Mucosa of gallbladder (tissue), 1 donor: ENCODE measurements at regions not wholly inside any gene's neighbourhood (a gene's known extent, or its start where the extent isn't known, plus 50 kb on each side); places are given as distances from the start of the nearest gene placed in this dataset.

Source experiments
- DNase-seq: peaks from one replicate; pipeline ENCODE4 v3.0.0-alpha.2; 2020; ENCODE audit warnings: low spot score
- donor health status: DM: no; HTN: no; CAD: no.

- DNase-seq = no peak
Measured at GRCh38 chr2:239715606-239716005, 309.5 kb downstream of the NDUFA10 start.

GRCh38 chr2:239715202-239715601 lies 309.9 kb downstream of the NDUFA10 start:
- no peak for DNase-seq

GRCh38 chr2:239714116-239714515 lies 311.0 kb downstream of the NDUFA10 start:
- no peak for DNase-seq

GRCh38 chr2:239712755-239713154 lies 311.9 kb upstream of the HDAC4 start:
- DNase-seq = no peak

- no peak for DNase-seq
Measured at GRCh38 chr2:239711911-239712570, 311.2 kb upstream of the HDAC4 start.

- no peak for DNase-seq
Measured at GRCh38 chr2:239710953-239711861, 310.4 kb upstream of the HDAC4 start.

GRCh38 chr2:239706367-239706766 lies 305.5 kb upstream of the HDAC4 start:
- no peak for DNase-seq

GRCh38 chr2:239704737-239705136 lies 303.9 kb upstream of the HDAC4 start:
- DNase-seq = no peak

GRCh38 chr2:239703834-239704233 lies 303.0 kb upstream of the HDAC4 start:
- DNase-seq = no peak

- no peak for DNase-seq
Measured at GRCh38 chr2:239700686-239701345, 300.0 kb upstream of the HDAC4 start.

GRCh38 chr2:239697399-239698164 lies 296.8 kb upstream of the HDAC4 start:
- no peak for DNase-seq

GRCh38 chr2:239696559-239697207 lies 295.9 kb upstream of the HDAC4 start:
- DNase-seq = no peak

- DNase-seq = no peak
Measured at GRCh38 chr2:239695728-239696240, 295.0 kb upstream of the HDAC4 start.

GRCh38 chr2:239695106-239695727 lies 294.4 kb upstream of the HDAC4 start:
- DNase-seq = no peak

- no peak for DNase-seq
Measured at GRCh38 chr2:239694487-239694886, 293.7 kb upstream of the HDAC4 start.

GRCh38 chr2:239693761-239694415 lies 293.1 kb upstream of the HDAC4 start:
- DNase-seq = no peak

- DNase-seq = no peak
Measured at GRCh38 chr2:239693330-239693729, 292.5 kb upstream of the HDAC4 start.

GRCh38 chr2:239692919-239693318 lies 292.1 kb upstream of the HDAC4 start:
- DNase-seq = no peak

GRCh38 chr2:239692362-239692851 lies 291.6 kb upstream of the HDAC4 start:
- no peak for DNase-seq

- no peak for DNase-seq
Measured at GRCh38 chr2:239691720-239692119, 290.9 kb upstream of the HDAC4 start.
